MM.1S (cell line): ENCODE measurements at regions not wholly inside any gene's neighbourhood (a gene's known extent, or its start where the extent isn't known, plus 50 kb on each side); places are given as distances from the start of the nearest gene placed in this dataset.
"Not testable (repeated sequence)": the region's sequence is repeated elsewhere in the genome, so short reads cannot be mapped to it uniquely, and the experiment has no call there.

Source experiments
- DNase-seq: peaks from one replicate; pipeline ENCODE4 v3.0.0-alpha.2; 2015
- H2AFZ ChIP-seq: fragments of 300-600 bp; sonication (generic); 2 replicates; pipeline ENCODE4 v1.6.0; 2016; ENCODE audit warnings: antibody characterized with exemption, low read length
- H3F3A ChIP-seq: fragments of 300-600 bp; sonication (generic); 2 replicates; pipeline ENCODE4 v1.6.1; 2016; ENCODE audit warnings: mild to moderate bottlenecking, antibody characterized with exemption, low read length, moderate library complexity, mixed read lengths; ENCODE audit not compliant: insufficient read depth
- H3K27ac ChIP-seq: fragments of 300-600 bp; sonication (generic); 2 replicates; pipeline ENCODE4 v1.5.1; 2016; ENCODE audit warnings: mild to moderate bottlenecking, low read length
- H3K27me3 ChIP-seq: fragments of 300-600 bp; sonication (generic); replicated peaks from 2 replicates; pipeline ENCODE4 v1.6.0; 2016; ENCODE audit warnings: low read length; ENCODE audit not compliant: insufficient read depth
- H3K36me3 ChIP-seq: fragments of 300-600 bp; sonication (generic); replicated peaks from 2 replicates; pipeline ENCODE4 v1.6.1; 2016; ENCODE audit warnings: mild to moderate bottlenecking, low read length, mixed read lengths; ENCODE audit not compliant: insufficient read depth
- H3K4me1 ChIP-seq: fragments of 300-600 bp; sonication (generic); 2 replicates; pipeline ENCODE4 v1.6.1; 2016; ENCODE audit warnings: low read length, mixed read lengths
- H3K4me2 ChIP-seq: fragments of 300-600 bp; sonication (generic); 2 replicates; pipeline ENCODE4 v1.6.0; 2016; ENCODE audit warnings: low read depth, low read length
- H3K4me3 ChIP-seq: fragments of 300-600 bp; sonication (generic); 2 replicates; pipeline ENCODE4 v1.5.1; 2016; ENCODE audit warnings: low read length, mixed read lengths
- H3K79me2 ChIP-seq: fragments of 300-600 bp; sonication (generic); 2 replicates; pipeline ENCODE4 v1.6.1; 2016; ENCODE audit warnings: mixed run types, low read length, mixed read lengths
- H3K9ac ChIP-seq: fragments of 300-600 bp; sonication (generic); 2 replicates; pipeline ENCODE4 v1.6.1; 2016; ENCODE audit warnings: low read length, mixed read lengths
- H3K9me2 ChIP-seq: fragments of 300-600 bp; sonication (generic); replicated peaks from 2 replicates; pipeline ENCODE4 v1.6.1; 2016; ENCODE audit warnings: mild to moderate bottlenecking, low read length, mixed read lengths; ENCODE audit not compliant: insufficient read depth
- H3K9me3 ChIP-seq: fragments of 300-600 bp; sonication (generic); replicated peaks from 2 replicates; pipeline ENCODE4 v1.6.1; 2016; ENCODE audit warnings: mild to moderate bottlenecking, low read length, mixed read lengths; ENCODE audit not compliant: insufficient read depth
- H4K20me1 ChIP-seq: fragments of 300-600 bp; sonication (generic); 2 replicates; pipeline ENCODE4 v1.6.1; 2016; ENCODE audit warnings: mild to moderate bottlenecking, low read length, moderate library complexity, mixed read lengths; ENCODE audit not compliant: insufficient read depth
- EZH2 ChIP-seq: fragments of 300-600 bp; sonication (generic); optimal IDR thresholded peaks from 2 replicates; pipeline ENCODE3; 2017; ENCODE audit warnings: low read depth, mild to moderate bottlenecking, antibody characterized with exemption, low read length, mixed read lengths
- EZH2phosphoT487 ChIP-seq: fragments of 300-600 bp; sonication (generic); IDR thresholded peaks from 2 replicates; pipeline ENCODE4 v1.6.1; 2018; ENCODE audit warnings: antibody characterized with exemption, low read length
- TF ChIP-seq, protein P1 (sequence below): fragments of 300-600 bp; sonication (generic); IDR thresholded peaks from 2 replicates; pipeline ENCODE4 v1.5.1; 2016; ENCODE audit warnings: antibody characterized with exemption, low read length, mixed read lengths

DNA sequence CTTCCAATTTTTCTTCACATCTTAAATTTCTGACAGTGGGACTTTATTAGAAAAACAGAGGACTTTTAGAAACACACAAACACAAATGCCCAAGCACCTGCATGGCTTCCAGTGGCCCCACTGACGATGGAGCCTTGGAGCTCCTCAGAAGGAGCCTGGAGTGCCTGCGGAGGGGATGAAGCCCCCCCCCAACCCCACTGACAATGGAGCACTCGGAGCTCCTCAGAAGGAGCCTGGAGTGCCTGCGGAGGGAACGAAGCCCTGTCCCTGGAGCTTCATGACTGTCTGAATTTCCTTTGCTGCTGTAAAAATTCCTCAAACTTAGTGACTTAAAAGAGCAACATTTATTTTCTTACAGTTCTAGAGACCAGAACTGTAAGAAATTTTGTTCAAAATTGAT is 80.1 kb upstream of the VRK1 start:
- H3K27me3 ChIP-seq, result no peaks in the 10 kb centered on the region
- H3K27ac ChIP-seq, result no peak overlapping the region
- no peak for DNase-seq
- no peaks in the 10 kb centered on the region for H3K9me3 ChIP-seq
- H3K4me3 ChIP-seq, result no peak overlapping the region
- H3K36me3 ChIP-seq, result no peaks in the 10 kb centered on the region
- no peaks in the 10 kb centered on the region for H3K4me1 ChIP-seq
- H3K9me2 ChIP-seq, result no peaks in the 10 kb centered on the region
- no peak overlapping the region for H3K4me2 ChIP-seq
- H2AFZ ChIP-seq, result no peak overlapping the region
- no peak overlapping the region for H3K9ac ChIP-seq
- no peaks in the 10 kb centered on the region for H3K79me2 ChIP-seq
- TF ChIP-seq EZH2 (no peak), EZH2phosphoT487 (no peak)
- TF ChIP-seq, protein P1, sequence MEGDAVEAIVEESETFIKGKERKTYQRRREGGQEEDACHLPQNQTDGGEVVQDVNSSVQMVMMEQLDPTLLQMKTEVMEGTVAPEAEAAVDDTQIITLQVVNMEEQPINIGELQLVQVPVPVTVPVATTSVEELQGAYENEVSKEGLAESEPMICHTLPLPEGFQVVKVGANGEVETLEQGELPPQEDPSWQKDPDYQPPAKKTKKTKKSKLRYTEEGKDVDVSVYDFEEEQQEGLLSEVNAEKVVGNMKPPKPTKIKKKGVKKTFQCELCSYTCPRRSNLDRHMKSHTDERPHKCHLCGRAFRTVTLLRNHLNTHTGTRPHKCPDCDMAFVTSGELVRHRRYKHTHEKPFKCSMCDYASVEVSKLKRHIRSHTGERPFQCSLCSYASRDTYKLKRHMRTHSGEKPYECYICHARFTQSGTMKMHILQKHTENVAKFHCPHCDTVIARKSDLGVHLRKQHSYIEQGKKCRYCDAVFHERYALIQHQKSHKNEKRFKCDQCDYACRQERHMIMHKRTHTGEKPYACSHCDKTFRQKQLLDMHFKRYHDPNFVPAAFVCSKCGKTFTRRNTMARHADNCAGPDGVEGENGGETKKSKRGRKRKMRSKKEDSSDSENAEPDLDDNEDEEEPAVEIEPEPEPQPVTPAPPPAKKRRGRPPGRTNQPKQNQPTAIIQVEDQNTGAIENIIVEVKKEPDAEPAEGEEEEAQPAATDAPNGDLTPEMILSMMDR, result no peak
- H3F3A ChIP-seq, result no peaks in the 10 kb centered on the region
- no peaks in the 10 kb centered on the region for H4K20me1 ChIP-seq

DNA sequence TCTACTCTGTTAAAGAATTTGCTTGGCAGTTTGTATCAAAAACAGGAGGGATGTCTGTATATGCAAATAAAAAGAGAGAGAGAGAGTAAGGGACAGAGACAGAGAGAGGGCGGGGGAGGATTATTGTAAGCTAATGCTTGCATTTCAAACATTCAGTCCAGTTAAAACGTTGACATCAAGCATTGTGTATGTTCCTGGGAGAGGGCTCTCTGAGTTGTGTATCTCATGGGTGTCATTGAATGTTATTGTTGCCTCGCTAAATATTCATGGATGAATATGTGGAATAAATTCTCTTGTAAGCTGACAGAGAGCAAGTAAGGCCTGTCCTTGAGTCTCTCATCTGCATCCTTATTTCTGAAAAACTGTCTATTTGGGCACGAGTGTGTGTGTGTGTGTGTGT is 78.8 kb upstream of the VRK1 start:
- H3K79me2 ChIP-seq, result no peaks in the 10 kb centered on the region
- H3K4me1 ChIP-seq, result no peaks in the 10 kb centered on the region
- no peaks in the 10 kb centered on the region for H4K20me1 ChIP-seq
- no peaks in the 10 kb centered on the region for H3K9me3 ChIP-seq
- H3K9me2 ChIP-seq, result no peaks in the 10 kb centered on the region
- no peak overlapping the region for H3K27ac ChIP-seq
- H3F3A ChIP-seq, result no peaks in the 10 kb centered on the region
- H3K27me3 ChIP-seq, result no peaks in the 10 kb centered on the region
- DNase-seq, result no peak
- no peak overlapping the region for H3K9ac ChIP-seq
- no peak for TF ChIP-seq EZH2phosphoT487
- no peak for TF ChIP-seq EZH2
- TF ChIP-seq, protein P1, result no peak
- no peak overlapping the region for H2AFZ ChIP-seq
- H3K36me3 ChIP-seq, result no peaks in the 10 kb centered on the region
- no peak overlapping the region for H3K4me3 ChIP-seq
- no peak overlapping the region for H3K4me2 ChIP-seq

DNA sequence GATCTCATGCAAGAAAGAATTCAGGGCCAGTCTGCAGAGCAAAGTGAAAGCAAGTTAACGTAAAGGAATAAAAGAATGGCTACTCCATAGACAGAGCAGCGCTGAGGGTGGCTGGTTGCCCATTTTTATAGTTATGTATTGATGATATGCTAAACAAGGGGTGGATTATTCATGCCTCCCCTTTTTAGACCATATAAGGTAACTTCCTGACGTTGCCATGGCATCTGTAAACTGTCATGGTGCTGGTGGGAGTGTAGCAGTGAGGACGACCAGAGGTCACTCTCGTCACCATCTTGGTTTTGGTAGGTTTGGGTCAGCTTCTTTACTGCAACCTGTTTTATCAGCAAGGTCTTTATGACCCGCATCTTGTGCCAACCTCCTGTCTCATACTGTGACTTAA is 76.5 kb upstream of the VRK1 start:
- not testable (repeated sequence) for H3F3A ChIP-seq, H3K9me2 ChIP-seq, H4K20me1 ChIP-seq, H3K9ac ChIP-seq, DNase-seq, H2AFZ ChIP-seq, H3K4me3 ChIP-seq, H3K27me3 ChIP-seq, H3K27ac ChIP-seq, H3K79me2 ChIP-seq, H3K9me3 ChIP-seq, H3K4me2 ChIP-seq, H3K36me3 ChIP-seq, H3K4me1 ChIP-seq

DNA sequence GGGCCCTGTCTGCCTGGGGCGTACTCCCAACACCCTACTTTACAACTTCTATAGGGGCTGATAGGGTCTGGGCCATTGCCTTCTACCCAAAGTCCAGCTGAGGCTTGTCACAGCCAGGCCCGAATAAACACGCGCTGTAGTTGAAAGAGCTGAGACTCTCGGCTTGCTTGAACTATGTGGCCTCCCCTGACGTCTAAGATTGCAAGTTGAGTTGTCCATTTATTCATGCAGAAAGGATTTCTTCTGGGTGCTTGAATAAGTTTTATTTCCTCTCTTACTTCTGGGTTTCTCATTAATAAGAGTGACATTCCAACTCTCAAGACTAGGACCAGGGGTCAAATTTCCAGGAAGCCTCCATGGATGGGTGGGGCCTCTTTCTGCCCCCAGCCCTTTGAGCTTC is 74.4 kb upstream of the VRK1 start:
- no peaks in the 10 kb centered on the region for H3K27me3 ChIP-seq
- H3K9me3 ChIP-seq, result no peaks in the 10 kb centered on the region
- TF ChIP-seq, protein P1, result no peak
- TF ChIP-seq EZH2phosphoT487, result no peak
- TF ChIP-seq EZH2, result no peak

More for the DNA sequence above, 74.4 kb upstream of the VRK1 start:
- H2AFZ ChIP-seq, result no peak overlapping the region
- H3F3A ChIP-seq, result no peaks in the 10 kb centered on the region
- no peak for DNase-seq
- no peak overlapping the region for H3K27ac ChIP-seq
- no peaks in the 10 kb centered on the region for H4K20me1 ChIP-seq
- H3K36me3 ChIP-seq, result no peaks in the 10 kb centered on the region
- H3K9ac ChIP-seq, result no peak overlapping the region
- H3K4me1 ChIP-seq, result no peaks in the 10 kb centered on the region
- H3K9me2 ChIP-seq, result no peaks in the 10 kb centered on the region
- no peak overlapping the region for H3K4me2 ChIP-seq
- no peak overlapping the region for H3K4me3 ChIP-seq
- H3K79me2 ChIP-seq, result no peaks in the 10 kb centered on the region
